SK-N-MC (cell line): ENCODE measurements at regions not wholly inside any gene's neighbourhood (a gene's known extent, or its start where the extent isn't known, plus 50 kb on each side); places are given as distances from the start of the nearest gene placed in this dataset.

ENCODE experiments used
- EZH2 ChIP-seq: fragments of 200-600 bp; sonication (generic); IDR thresholded peaks from one replicate; pipeline ENCODE4 v1.6.1; 2017; ENCODE audit warnings: antibody characterized with exemption
- FOXP2 ChIP-seq: optimal IDR thresholded peaks from 2 replicates; pipeline ENCODE3; 2011; ENCODE audit warnings: mild to moderate bottlenecking, moderate library complexity; ENCODE audit not compliant: insufficient read depth; ENCODE audit errors: extremely low read length, control extremely low read depth
- POLR2AphosphoS5 ChIP-seq: IDR thresholded peaks from 2 replicates; pipeline ENCODE4 v1.6.1; 2012; ENCODE audit warnings: mild to moderate bottlenecking, low read depth, low read length, borderline replicate concordance

DNA sequence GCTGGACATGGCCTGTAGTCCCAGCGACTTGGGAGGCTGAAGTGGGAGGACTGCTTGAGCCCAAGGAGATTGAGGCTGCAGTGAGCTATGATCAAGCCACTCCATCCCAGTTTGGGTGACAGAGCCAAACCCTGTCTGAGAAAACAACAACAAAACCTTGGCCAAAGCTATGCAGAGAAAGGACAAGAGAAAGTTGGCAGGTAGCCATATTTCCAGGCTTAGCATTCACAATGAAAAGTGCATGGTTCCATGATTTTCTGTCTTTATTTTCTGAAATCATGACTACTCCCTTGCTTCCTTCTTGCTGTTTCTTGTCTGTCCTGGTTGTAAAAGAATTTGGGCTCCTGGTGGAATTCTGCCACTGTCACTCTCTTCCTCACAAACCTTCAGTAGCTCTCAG lies 284.6 kb upstream of the C2CD4B start:
- TF ChIP-seq POLR2AphosphoS5 (no peak), EZH2 (no peak), FOXP2 (no peak)
